ENCODE measurements at regions not wholly inside any gene's neighbourhood (a gene's known extent, or its start where the extent isn't known, plus 50 kb on each side); places are given as distances from the start of the nearest gene placed in this dataset.
"Not testable (repeated sequence)": the region's sequence is repeated elsewhere in the genome, so short reads cannot be mapped to it uniquely, and the experiment has no call there.

GRCh38 chr11:116366980-116367645, 405.7 kb downstream of the BUD13 start:
- Histone ChIP-seq H3K27ac (ENCODE audit: low read length) (no peak overlapping the region), H3K9ac (ENCODE audit: low read length) (no peak overlapping the region), H3K4me2 (ENCODE audit: low read length) (no peak overlapping the region), H3K36me3 (replicated peaks; ENCODE audit: low read depth, low read length) (no peaks in the 10 kb centered on the region), H3K79me2 (ENCODE audit: low read length) (no peaks in the 10 kb centered on the region), H2AFZ (ENCODE audit: low read depth, low read length) (no peak overlapping the region), H4K20me1 (ENCODE audit: insufficient read depth, low read length) (no peaks in the 10 kb centered on the region), H3K27me3 (ENCODE audit: low read depth, low read length) (peaks cover 35% of the 10 kb centered on the region), H3K9me3 (ENCODE audit: insufficient read depth, low read length) (no peaks in the 10 kb centered on the region), H3K4me1 (ENCODE audit: low read length) (no peaks in the 10 kb centered on the region), H3K4me3 (ENCODE audit: low read length) (no peak overlapping the region)
- TF ChIP-seq CTCF (IDR thresholded peaks at IDR 0.05; ENCODE audit: low read depth, low read length) (no peak), EZH2phosphoT487 (IDR thresholded peaks at IDR 0.05; ENCODE audit: low read depth) (no peak)

GRCh38 chr11:116366451-116366850, 406.3 kb downstream of the BUD13 start:
- no peak overlapping the region for H3K9ac ChIP-seq (ENCODE audit: low read length)
- TF ChIP-seq EZH2phosphoT487 (IDR thresholded peaks at IDR 0.05; ENCODE audit: low read depth) (no peak), CTCF (IDR thresholded peaks at IDR 0.05; ENCODE audit: low read depth, low read length) (no peak)
- H2AFZ ChIP-seq (ENCODE audit: low read depth, low read length): no peak overlapping the region
- H3K27me3 ChIP-seq (ENCODE audit: low read depth, low read length): peaks cover 42% of the 10 kb centered on the region
- no peaks in the 10 kb centered on the region for H3K9me3 ChIP-seq (ENCODE audit: insufficient read depth, low read length)
- no peaks in the 10 kb centered on the region for H4K20me1 ChIP-seq (ENCODE audit: insufficient read depth, low read length)
- H3K4me2 ChIP-seq (ENCODE audit: low read length): no peak overlapping the region
- H3K27ac ChIP-seq (ENCODE audit: low read length): no peak overlapping the region
- no peaks in the 10 kb centered on the region for H3K4me1 ChIP-seq (ENCODE audit: low read length)
- no peak overlapping the region for H3K4me3 ChIP-seq (ENCODE audit: low read length)
- no peaks in the 10 kb centered on the region for H3K36me3 ChIP-seq (replicated peaks; ENCODE audit: low read depth, low read length)
- no peaks in the 10 kb centered on the region for H3K79me2 ChIP-seq (ENCODE audit: low read length)

- H2AFZ ChIP-seq (ENCODE audit: low read depth, low read length); H3K27ac ChIP-seq (ENCODE audit: low read length); H3K79me2 ChIP-seq (ENCODE audit: low read length); H3K4me3 ChIP-seq (ENCODE audit: low read length); H3K36me3 ChIP-seq (replicated peaks; ENCODE audit: low read depth, low read length); H4K20me1 ChIP-seq (ENCODE audit: insufficient read depth, low read length); H3K9ac ChIP-seq (ENCODE audit: low read length); H3K9me3 ChIP-seq (ENCODE audit: insufficient read depth, low read length); H3K4me2 ChIP-seq (ENCODE audit: low read length); H3K4me1 ChIP-seq (ENCODE audit: low read length): not testable (repeated sequence)
- peaks cover 45% of the 10 kb centered on the region for H3K27me3 ChIP-seq (ENCODE audit: low read depth, low read length)
Observed at GRCh38 chr11:116364925-116365324, 407.9 kb downstream of the BUD13 start.

- Histone ChIP-seq H3K4me2 (ENCODE audit: low read length) (no peak overlapping the region), H3K4me3 (ENCODE audit: low read length) (no peak overlapping the region), H3K36me3 (replicated peaks; ENCODE audit: low read depth, low read length) (no peaks in the 10 kb centered on the region), H3K27me3 (ENCODE audit: low read depth, low read length) (peaks cover 49% of the 10 kb centered on the region), H3K9me3 (ENCODE audit: insufficient read depth, low read length) (no peaks in the 10 kb centered on the region), H3K27ac (ENCODE audit: low read length) (no peak overlapping the region), H3K79me2 (ENCODE audit: low read length) (no peaks in the 10 kb centered on the region), H3K9ac (ENCODE audit: low read length) (no peak overlapping the region), H4K20me1 (ENCODE audit: insufficient read depth, low read length) (no peaks in the 10 kb centered on the region), H3K4me1 (ENCODE audit: low read length) (no peaks in the 10 kb centered on the region), H2AFZ (ENCODE audit: low read depth, low read length) (no peak overlapping the region)
- TF ChIP-seq CTCF (IDR thresholded peaks at IDR 0.05; ENCODE audit: low read depth, low read length) (no peak), EZH2phosphoT487 (IDR thresholded peaks at IDR 0.05; ENCODE audit: low read depth) (no peak)
Observed at GRCh38 chr11:116364348-116364747, 408.4 kb downstream of the BUD13 start.

All from OCI-LY3 (cell line).